OCI-LY7 (cell line): ENCODE measurements at regions not wholly inside any gene's neighbourhood (a gene's known extent, or its start where the extent isn't known, plus 50 kb on each side); places are given as distances from the start of the nearest gene placed in this dataset.

Source experiments
- CTCF ChIP-seq: fragments of 200-600 bp; sonication (generic); conservative IDR thresholded peaks from 2 replicates; pipeline ENCODE4 v1.5.1; 2014; ENCODE audit warnings: mild to moderate bottlenecking, antibody characterized with exemption, low read length, moderate library complexity, mixed read lengths
- EZH2phosphoT487 ChIP-seq: fragments of 200-600 bp; sonication (generic); IDR thresholded peaks from 2 replicates; pipeline ENCODE4 v1.6.1; 2018; ENCODE audit warnings: low read depth, borderline replicate concordance, mild to moderate bottlenecking, mixed run types, antibody characterized with exemption, low read length, moderate library complexity, mixed read lengths

- TF ChIP-seq CTCF (no peak), EZH2phosphoT487 (no peak)
Observed at GRCh38 chr4:24675721-24676389, 91.5 kb upstream of the DHX15 start.
